T-cell (primary cell): ENCODE measurements at regions not wholly inside any gene's neighbourhood (a gene's known extent, or its start where the extent isn't known, plus 50 kb on each side); places are given as distances from the start of the nearest gene placed in this dataset.

Source experiments
- ATAC-seq, 4 experiments: fragments of 200-7000 bp in 3 of 4; fragments of 150-1000 bp in 1 of 4; cut with Tn5 transposase; replicated peaks in 1 of 4; 1 replicate in 3 of 4; 2 replicates in 1 of 4; pipeline ENCODE4 v1.10.0; 2021; ENCODE audit warnings: moderate library complexity in 3 of 4, mild to moderate bottlenecking in 2 of 4, moderate number of reproducible peaks in 1 of 4
- CTCF ChIA-PET, 2 donors: fragments of 300-600 bp; sonication (Branson Sonifier 250); formaldehyde crosslinking; loops; one replicate each; lab custom pipeline; 2022; ENCODE audit warnings: antibody characterized with exemption in 2 of 2; lab: Charles Lee
- POLR2A ChIA-PET, 2 donors: fragments of 300-600 bp; sonication (Branson Sonifier 250); formaldehyde crosslinking; loops; one replicate each; lab custom pipeline; 2022; ENCODE audit warnings: antibody characterized with exemption in 2 of 2; lab: Charles Lee
- DNase-seq, 35 experiments: peaks; one replicate each; pipeline versions ENCODE4 v3.0.0 to v3.0.0-alpha.2; 2013 to 2023
- H3K27ac ChIP-seq: one replicate; pipeline ENCODE4 v1.5.1; 2013; ENCODE audit warnings: low read length
- H3K27me3 ChIP-seq, 2 experiments: replicated peaks in 1 of 2; 1 replicate in 1 of 2; 2 replicates in 1 of 2; pipeline versions ENCODE4 v1.6.1 to v1.7.0; 2013; ENCODE audit warnings: low read length in 1 of 2, mixed read lengths in 1 of 2; ENCODE audit not compliant: control insufficient read depth in 2 of 2, insufficient read depth in 2 of 2; ENCODE audit errors: extremely low read depth in 1 of 2
- H3K36me3 ChIP-seq, 2 donors: 1 replicate in 1 of 2; 2 replicates in 1 of 2; pipeline versions ENCODE4 v1.6.1 to v1.7.0; 2013; ENCODE audit warnings: low read length in 1 of 2; ENCODE audit not compliant: control insufficient read depth in 2 of 2, insufficient read depth in 1 of 2; ENCODE audit errors: extremely low read depth in 1 of 2
- H3K4me1 ChIP-seq, 2 experiments: 1 replicate in 1 of 2; 2 replicates in 1 of 2; pipeline versions ENCODE4 v1.6.1 to v1.7.0; 2013; ENCODE audit warnings: low read length in 2 of 2, mixed read lengths in 1 of 2; ENCODE audit not compliant: insufficient read depth in 2 of 2, control insufficient read depth in 1 of 2; ENCODE audit errors: extremely low read depth in 1 of 2
- H3K4me3 ChIP-seq, 2 donors: 1 replicate in 1 of 2; 2 replicates in 1 of 2; pipeline versions ENCODE4 v1.5.1 to v1.7.0; 2013; ENCODE audit warnings: mild to moderate bottlenecking in 2 of 2, low read length in 1 of 2, moderate library complexity in 1 of 2; ENCODE audit not compliant: control insufficient read depth in 1 of 2; ENCODE audit errors: extremely low read depth in 1 of 2
- H3K9me3 ChIP-seq: 2 replicates; pipeline ENCODE4 v1.7.0; 2013
- H3K27ac Mint-ChIP-seq, 2 donors: one replicate each; pipeline ENCODE4 v1.8.0; 2020 to 2021; ENCODE audit warnings: mild to moderate bottlenecking in 2 of 2, mixed read lengths in 2 of 2
- H3K27me3 Mint-ChIP-seq, 2 donors: one replicate each; pipeline ENCODE4 v1.8.0; 2021 to 2022; ENCODE audit warnings: mixed read lengths in 2 of 2
- H3K36me3 Mint-ChIP-seq: one replicate; pipeline ENCODE4 v1.8.0; 2021; ENCODE audit warnings: mixed read lengths
- H3K4me1 Mint-ChIP-seq, 3 donors: one replicate each; pipeline ENCODE4 v1.8.0; 2020 to 2022; ENCODE audit warnings: mixed read lengths in 3 of 3, mild to moderate bottlenecking in 1 of 3
- H3K4me3 Mint-ChIP-seq, 3 donors: one replicate each; pipeline ENCODE4 v1.8.0; 2020 to 2022; ENCODE audit warnings: mild to moderate bottlenecking in 3 of 3, mixed read lengths in 3 of 3, moderate library complexity in 3 of 3
- H3K9me3 Mint-ChIP-seq, 3 donors: one replicate each; pipeline ENCODE4 v1.8.0; 2020 to 2022; ENCODE audit warnings: mixed read lengths in 3 of 3
- WGBS: methylation state at CpG from one replicate; pipeline ENCODE4 v1.1.5; 2013; ENCODE audit warnings: missing lambda C conversion rate; ENCODE audit not compliant: insufficient coverage; 5-methylcytosine and 5-hydroxymethylcytosine counted together

- Histone ChIP-seq H3K36me3 (no peaks in the 10 kb centered on the region), H3K4me3 (no peak overlapping the region), H3K9me3 (no peaks in the 10 kb centered on the region), H3K4me1 (no peaks in the 10 kb centered on the region), H3K27ac (no peak overlapping the region), H3K27me3 (no peaks in the 10 kb centered on the region)
- ATAC-seq (no peak), DNase-seq (no peak)
- CTCF ChIA-PET = interaction anchor here in 1 of 2 donors (0.6 kb wide), 1 partner anchor 22 kb away, joined by 13 read pairs; no protein-coding TSS in a partner anchor
- POLR2A ChIA-PET = no interaction called here
- no CpG with 5 or more reads among the region's 4 CpGs for WGBS
- Mint-ChIP-seq H3K9me3 (peaks cover 12 to 52% (median 36%) of the 10 kb centered on the region in 3 donors), H3K27ac (no peak overlapping the region), H3K4me1 (peaks cover 0 to 5% (median 0%) of the 10 kb centered on the region in 3 donors), H3K4me3 (no peak overlapping the region), H3K36me3 (no peaks in the 10 kb centered on the region), H3K27me3 (no peaks in the 10 kb centered on the region)
These were observed 114.7 kb upstream of the ADAMTS19 start for GRCh38 chr5:129345213-129345924.

GRCh38 chr5:129356846-129357245 is 103.3 kb upstream of the ADAMTS19 start:
- no peaks in the 10 kb centered on the region for H3K27me3 Mint-ChIP-seq
- no peak overlapping the region for H3K4me3 Mint-ChIP-seq
- no peak for ATAC-seq
- Histone ChIP-seq H3K4me1 (no peaks in the 10 kb centered on the region), H3K4me3 (no peak overlapping the region), H3K27me3 (no peaks in the 10 kb centered on the region), H3K9me3 (no peaks in the 10 kb centered on the region), H3K36me3 (no peaks in the 10 kb centered on the region), H3K27ac (no peak overlapping the region)
- POLR2A ChIA-PET = no interaction called here
- H3K9me3 Mint-ChIP-seq = peaks cover 0 to 7% (median 7%) of the 10 kb centered on the region in 3 donors
- whole genome bisulfite sequencing = 64% methylated on average over 1 of the region's 2 CpGs
- H3K4me1 Mint-ChIP-seq = no peaks in the 10 kb centered on the region
- no peak for DNase-seq
- no peaks in the 10 kb centered on the region for H3K36me3 Mint-ChIP-seq
- CTCF ChIA-PET = no interaction called here
- no peak overlapping the region for H3K27ac Mint-ChIP-seq

GRCh38 chr5:129358069-129358468 is 102.0 kb upstream of the ADAMTS19 start:
- no peak for DNase-seq
- no peaks in the 10 kb centered on the region for H3K36me3 Mint-ChIP-seq
- POLR2A ChIA-PET = no interaction called here

GRCh38 chr5:129359450-129359849 is 100.6 kb upstream of the ADAMTS19 start:
- H3K4me1 Mint-ChIP-seq = no peaks in the 10 kb centered on the region
- H3K27me3 Mint-ChIP-seq = no peaks in the 10 kb centered on the region
- Histone ChIP-seq H3K4me3 (no peak overlapping the region), H3K27me3 (no peaks in the 10 kb centered on the region), H3K4me1 (no peaks in the 10 kb centered on the region), H3K9me3 (no peaks in the 10 kb centered on the region), H3K27ac (no peak overlapping the region), H3K36me3 (no peaks in the 10 kb centered on the region)
- ATAC-seq (no peak), DNase-seq (no peak)
- no peak overlapping the region for H3K4me3 Mint-ChIP-seq
- ChIA-PET POLR2A (no interaction called here), CTCF (interaction anchor here in 1 of 2 donors (0.6 kb wide), 2 partner anchors 41 to 111 kb away, joined by 3 read pairs; no protein-coding TSS in a partner anchor)
- no CpG with 5 or more reads among the region's 2 CpGs for WGBS
- H3K27ac Mint-ChIP-seq = no peak overlapping the region
- no peaks in the 10 kb centered on the region for H3K36me3 Mint-ChIP-seq
- peaks cover 0 to 8% (median 0%) of the 10 kb centered on the region in 3 donors for H3K9me3 Mint-ChIP-seq

More at GRCh38 chr5:129358069-129358468, 102.0 kb upstream of the ADAMTS19 start:
- no peak overlapping the region for H3K4me3 Mint-ChIP-seq
- H3K4me1 Mint-ChIP-seq = no peaks in the 10 kb centered on the region
- no CpG with 5 or more reads among the region's 3 CpGs for WGBS
- CTCF ChIA-PET = no interaction called here
- peaks cover 0 to 7% (median 5%) of the 10 kb centered on the region in 3 donors for H3K9me3 Mint-ChIP-seq
- H3K27ac Mint-ChIP-seq = no peak overlapping the region
- no peak for ATAC-seq
- Histone ChIP-seq H3K27me3 (no peaks in the 10 kb centered on the region), H3K4me3 (no peak overlapping the region), H3K4me1 (no peaks in the 10 kb centered on the region), H3K27ac (no peak overlapping the region), H3K9me3 (no peaks in the 10 kb centered on the region), H3K36me3 (no peaks in the 10 kb centered on the region)
- H3K27me3 Mint-ChIP-seq = no peaks in the 10 kb centered on the region

- H3K4me3 Mint-ChIP-seq = no peak overlapping the region
- ATAC-seq (no peak), DNase-seq (no peak)
- no peaks in the 10 kb centered on the region for H3K36me3 ChIP-seq
- H3K36me3 Mint-ChIP-seq = no peaks in the 10 kb centered on the region
- H3K4me3 ChIP-seq = no peak overlapping the region
- no peaks in the 10 kb centered on the region for H3K27me3 ChIP-seq
- no peaks in the 10 kb centered on the region for H3K4me1 Mint-ChIP-seq
- H3K9me3 Mint-ChIP-seq = peaks cover 0 to 20% (median 15%) of the 10 kb centered on the region in 3 donors
- no peaks in the 10 kb centered on the region for H3K4me1 ChIP-seq
- ChIA-PET CTCF (no interaction called here), POLR2A (no interaction called here)
- 67% methylated on average over 1 of the region's 1 CpG for WGBS
- H3K27ac ChIP-seq = no peak overlapping the region
- H3K9me3 ChIP-seq = peaks cover 3% of the 10 kb centered on the region
- H3K27me3 Mint-ChIP-seq = no peaks in the 10 kb centered on the region
- no peak overlapping the region for H3K27ac Mint-ChIP-seq
These were observed 98.6 kb upstream of the ADAMTS19 start for GRCh38 chr5:129361441-129362025.

- no peaks in the 10 kb centered on the region for H3K36me3 Mint-ChIP-seq
- no peak for ATAC-seq
These were observed 97.6 kb upstream of the ADAMTS19 start for GRCh38 chr5:129362456-129362855.

More at GRCh38 chr5:129362456-129362855, 97.6 kb upstream of the ADAMTS19 start:
- H3K4me1 ChIP-seq = no peaks in the 10 kb centered on the region
- no peaks in the 10 kb centered on the region for H3K36me3 ChIP-seq
- no peak overlapping the region for H3K4me3 ChIP-seq
- no peaks in the 10 kb centered on the region for H3K27me3 ChIP-seq
- no peak for DNase-seq
- peaks cover 0 to 20% (median 17%) of the 10 kb centered on the region in 3 donors for H3K9me3 Mint-ChIP-seq
- H3K27ac ChIP-seq = no peak overlapping the region
- H3K9me3 ChIP-seq = peaks cover 3% of the 10 kb centered on the region
- no peaks in the 10 kb centered on the region for H3K27me3 Mint-ChIP-seq
- H3K4me3 Mint-ChIP-seq = no peak overlapping the region
- CTCF ChIA-PET = no interaction called here
- no peaks in the 10 kb centered on the region for H3K4me1 Mint-ChIP-seq
- POLR2A ChIA-PET = no interaction called here
- H3K27ac Mint-ChIP-seq = no peak overlapping the region
